WTC11 (cell line): ENCODE measurements at regions not wholly inside any gene's neighbourhood (a gene's known extent, or its start where the extent isn't known, plus 50 kb on each side); places are given as distances from the start of the nearest gene placed in this dataset.

ENCODE experiments used
- ATAC-seq: fragments of 200-7000 bp; cut with Tn5 transposase; 2 replicates; pipeline ENCODE4 v1.10.0; 2021; ENCODE audit warnings: mild to moderate bottlenecking, moderate library complexity
- CTCF ChIA-PET: fragments of 300-600 bp; sonication (Branson Sonifier 250); formaldehyde crosslinking; loops from one replicate; lab custom pipeline; 2021; ENCODE audit warnings: antibody characterized with exemption; lab: Charles Lee
- POLR2A ChIA-PET: fragments of 350-600 bp; sonication (Branson Sonifier 250); formaldehyde crosslinking; loops from one replicate; lab custom pipeline; 2021; ENCODE audit warnings: antibody characterized with exemption; lab: Charles Lee
- DNase-seq: peaks from one replicate; pipeline ENCODE4 v3.0.0; 2021; ENCODE audit warnings: low spot score
- H3K27ac Mint-ChIP-seq: 2 replicates; pipeline ENCODE4 v1.8.0; 2021; ENCODE audit warnings: mixed read lengths
- H3K27me3 Mint-ChIP-seq: 2 replicates; pipeline ENCODE4 v1.8.0; 2021; ENCODE audit warnings: low read depth, mild to moderate bottlenecking, moderate library complexity, mixed read lengths
- H3K36me3 Mint-ChIP-seq: 2 replicates; pipeline ENCODE4 v1.8.0; 2021; ENCODE audit warnings: mixed read lengths
- H3K4me1 Mint-ChIP-seq: 2 replicates; pipeline ENCODE4 v1.8.0; 2022; ENCODE audit warnings: mixed read lengths
- H3K4me3 Mint-ChIP-seq: 2 replicates; pipeline ENCODE4 v1.8.0; 2021; ENCODE audit warnings: mild to moderate bottlenecking, moderate library complexity, mixed read lengths
- H3K9me3 Mint-ChIP-seq: 2 replicates; pipeline ENCODE4 v1.8.0; 2021; ENCODE audit warnings: mixed read lengths
- CBFB ChIP-seq: sonication (generic); formaldehyde crosslinking; IDR thresholded peaks from 2 replicates; pipeline ENCODE4 v1.8.1; 2022; ENCODE audit warnings: mild to moderate bottlenecking, low read depth, missing genetic modification reagents
- CDX4 ChIP-seq: fragments of 250-450 bp; sonication (Bioruptor Pico); IDR thresholded peaks from 2 replicates; pipeline ENCODE4 v1.9.0; 2021; ENCODE audit warnings: moderate library complexity, mild to moderate bottlenecking, inconsistent platforms, borderline replicate concordance
- CREB1 ChIP-seq: sonication (generic); formaldehyde crosslinking; IDR thresholded peaks from 2 replicates; pipeline ENCODE4 v1.8.0; 2023; ENCODE audit warnings: mild to moderate bottlenecking, missing genetic modification reagents
- HMGXB4 ChIP-seq: sonication (generic); formaldehyde crosslinking; IDR thresholded peaks from 2 replicates; pipeline ENCODE4 v1.8.1; 2023; ENCODE audit warnings: mild to moderate bottlenecking, moderate library complexity, missing genetic modification reagents
- JUN ChIP-seq: sonication (generic); formaldehyde crosslinking; IDR thresholded peaks from 2 replicates; pipeline ENCODE4 v1.8.0; 2023; ENCODE audit warnings: mild to moderate bottlenecking, missing genetic modification reagents
- MXD4 ChIP-seq: fragments of 250-450 bp; sonication (Bioruptor Pico); IDR thresholded peaks from 2 replicates; pipeline ENCODE4 v1.8.0; 2021; ENCODE audit warnings: mild to moderate bottlenecking, moderate library complexity, borderline replicate concordance
- NFYB ChIP-seq: sonication (generic); formaldehyde crosslinking; conservative IDR thresholded peaks from 2 replicates; pipeline ENCODE4 v1.8.0; 2022; ENCODE audit warnings: low read depth, missing genetic modification reagents
- PREB ChIP-seq: sonication (generic); formaldehyde crosslinking; IDR thresholded peaks from 2 replicates; pipeline ENCODE4 v1.8.1; 2022; ENCODE audit warnings: mild to moderate bottlenecking, missing genetic modification reagents, moderate library complexity, borderline replicate concordance
- PRRX2 ChIP-seq: fragments of 250-450 bp; sonication (Bioruptor Pico); IDR thresholded peaks from 2 replicates; pipeline ENCODE4 v1.8.0; 2021; ENCODE audit warnings: mild to moderate bottlenecking
- RELA ChIP-seq: sonication (generic); formaldehyde crosslinking; IDR thresholded peaks from 2 replicates; pipeline ENCODE4 v1.8.1; 2022; ENCODE audit warnings: missing genetic modification reagents, mild to moderate bottlenecking, borderline replicate concordance
- TCF7 ChIP-seq: sonication (generic); formaldehyde crosslinking; IDR thresholded peaks from 2 replicates; pipeline ENCODE4 v1.8.0; 2022; ENCODE audit warnings: mild to moderate bottlenecking, low read depth, missing genetic modification reagents, moderate library complexity
- TEAD4 ChIP-seq: sonication (generic); formaldehyde crosslinking; IDR thresholded peaks from 2 replicates; pipeline ENCODE4 v1.8.0; 2022; ENCODE audit warnings: mild to moderate bottlenecking, missing genetic modification reagents
- ZNF138 ChIP-seq: sonication (generic); formaldehyde crosslinking; conservative IDR thresholded peaks from 2 replicates; pipeline ENCODE4 v1.8.1; 2022; ENCODE audit warnings: mild to moderate bottlenecking, moderate library complexity, missing genetic modification reagents
- ZNF281 ChIP-seq: sonication (generic); formaldehyde crosslinking; IDR thresholded peaks from 2 replicates; pipeline ENCODE4 v1.8.0; 2023; ENCODE audit warnings: mild to moderate bottlenecking, missing genetic modification reagents
- ZNF396 ChIP-seq: fragments of 250-450 bp; sonication (Bioruptor Pico); IDR thresholded peaks from 2 replicates; pipeline ENCODE4 v1.8.0; 2021; ENCODE audit warnings: mild to moderate bottlenecking, moderate library complexity, borderline replicate concordance
- ZNF512 ChIP-seq: sonication (generic); formaldehyde crosslinking; IDR thresholded peaks from 2 replicates; pipeline ENCODE4 v1.8.1; 2022; ENCODE audit warnings: missing genetic modification reagents, borderline replicate concordance

GRCh38 chr12:116642683-116643082, 83.5 kb downstream of the MAP1LC3B2 start:
- peaks cover 7% of the 10 kb centered on the region for H3K36me3 Mint-ChIP-seq
- POLR2A ChIA-PET: no interaction called here
- no peak overlapping the region for H3K27ac Mint-ChIP-seq
- peaks cover 24% of the 10 kb centered on the region for H3K4me1 Mint-ChIP-seq
- peaks cover 21% of the 10 kb centered on the region for H3K9me3 Mint-ChIP-seq
- CTCF ChIA-PET: no interaction called here
- no peak for DNase-seq
- H3K27me3 Mint-ChIP-seq: no peaks in the 10 kb centered on the region
- TF ChIP-seq HMGXB4 (CRISPR knock-in tag): no peak
- TF ChIP-seq NFYB (CRISPR knock-in tag): no peak
- no peak for TF ChIP-seq CBFB
- TF ChIP-seq JUN (CRISPR knock-in tag): no peak
- no peak for TF ChIP-seq ZNF512 (CRISPR knock-in tag)
- no peak for TF ChIP-seq ZNF281
- TF ChIP-seq PRRX2 (CRISPR knock-in tag): no peak
- TF ChIP-seq PREB (CRISPR knock-in tag): no peak
- TF ChIP-seq ZNF138: no peak
- TF ChIP-seq MXD4 (CRISPR knock-in tag): no peak
- TF ChIP-seq RELA (CRISPR knock-in tag): no peak
- TF ChIP-seq CREB1: no peak
- TF ChIP-seq TEAD4 (CRISPR knock-in tag): no peak
- TF ChIP-seq CDX4 (CRISPR knock-in tag): no peak
- TF ChIP-seq TCF7 (CRISPR knock-in tag): no peak
- TF ChIP-seq, all 79 proteins: peak for 0
- H3K4me3 Mint-ChIP-seq: no peak overlapping the region
- ATAC-seq: no peak

- TF ChIP-seq ZNF396: no peak
- TF ChIP-seq CBFB: no peak
- TF ChIP-seq, all 79 proteins: peak for 0
- peaks cover 7% of the 10 kb centered on the region for H3K36me3 Mint-ChIP-seq
- H3K4me1 Mint-ChIP-seq: peaks cover 20% of the 10 kb centered on the region
- POLR2A ChIA-PET: no interaction called here
- no peaks in the 10 kb centered on the region for H3K27me3 Mint-ChIP-seq
- DNase-seq: no peak
- CTCF ChIA-PET: no interaction called here
- H3K9me3 Mint-ChIP-seq: peaks cover 21% of the 10 kb centered on the region
- no peak overlapping the region for H3K27ac Mint-ChIP-seq
- no peak overlapping the region for H3K4me3 Mint-ChIP-seq
- no peak for ATAC-seq
Measured at GRCh38 chr12:116642106-116642505, 82.9 kb downstream of the MAP1LC3B2 start.
